ENCODE measurements at regions not wholly inside any gene's neighbourhood (a gene's known extent, or its start where the extent isn't known, plus 50 kb on each side); places are given as distances from the start of the nearest gene placed in this dataset.

- no peak for DNase-seq
These were observed 380.3 kb downstream of the MRPS30 start for GRCh38 chr5:45189042-45189441.

DNA sequence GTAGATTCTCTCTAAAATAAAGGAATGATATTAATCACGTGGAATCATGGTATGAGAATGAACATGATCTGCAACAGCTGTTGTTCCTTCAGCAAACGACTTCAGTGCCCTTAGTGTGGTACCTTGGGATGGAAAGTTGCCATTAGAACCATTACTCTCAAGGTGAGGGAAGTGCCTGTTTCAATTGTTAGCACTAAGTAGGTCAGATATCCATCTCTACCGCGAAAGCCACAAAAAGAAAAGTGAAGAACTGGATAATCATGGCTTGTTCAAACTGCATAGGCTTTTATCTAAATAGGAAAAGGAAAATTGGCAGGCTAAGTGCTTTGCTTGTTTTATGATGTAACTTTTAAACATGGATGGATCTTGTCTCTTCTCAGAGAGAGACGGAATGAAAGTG is 380.7 kb downstream of the MRPS30 start:
- intact Hi-C loops (cut with DNase I; ENCODE audit: low total_unique reads), result no loop called here
- no peak overlapping the region for H3K4me3 ChIP-seq
- H3K27ac ChIP-seq, result no peak overlapping the region
- TF ChIP-seq, protein P1, sequence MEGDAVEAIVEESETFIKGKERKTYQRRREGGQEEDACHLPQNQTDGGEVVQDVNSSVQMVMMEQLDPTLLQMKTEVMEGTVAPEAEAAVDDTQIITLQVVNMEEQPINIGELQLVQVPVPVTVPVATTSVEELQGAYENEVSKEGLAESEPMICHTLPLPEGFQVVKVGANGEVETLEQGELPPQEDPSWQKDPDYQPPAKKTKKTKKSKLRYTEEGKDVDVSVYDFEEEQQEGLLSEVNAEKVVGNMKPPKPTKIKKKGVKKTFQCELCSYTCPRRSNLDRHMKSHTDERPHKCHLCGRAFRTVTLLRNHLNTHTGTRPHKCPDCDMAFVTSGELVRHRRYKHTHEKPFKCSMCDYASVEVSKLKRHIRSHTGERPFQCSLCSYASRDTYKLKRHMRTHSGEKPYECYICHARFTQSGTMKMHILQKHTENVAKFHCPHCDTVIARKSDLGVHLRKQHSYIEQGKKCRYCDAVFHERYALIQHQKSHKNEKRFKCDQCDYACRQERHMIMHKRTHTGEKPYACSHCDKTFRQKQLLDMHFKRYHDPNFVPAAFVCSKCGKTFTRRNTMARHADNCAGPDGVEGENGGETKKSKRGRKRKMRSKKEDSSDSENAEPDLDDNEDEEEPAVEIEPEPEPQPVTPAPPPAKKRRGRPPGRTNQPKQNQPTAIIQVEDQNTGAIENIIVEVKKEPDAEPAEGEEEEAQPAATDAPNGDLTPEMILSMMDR (IDR thresholded peaks at IDR 0.05), result no peak
- no peaks in the 10 kb centered on the region for H3K9me3 ChIP-seq
- no peaks in the 10 kb centered on the region for H3K27me3 ChIP-seq
- H3K36me3 ChIP-seq, result no peaks in the 10 kb centered on the region
- no peak for DNase-seq
- H3K4me1 ChIP-seq, result no peaks in the 10 kb centered on the region

More at GRCh38 chr5:45189042-45189441, 380.3 kb downstream of the MRPS30 start:
- Histone ChIP-seq H3K27ac (no peak overlapping the region), H3K4me1 (no peaks in the 10 kb centered on the region), H3K27me3 (no peaks in the 10 kb centered on the region), H3K4me3 (no peak overlapping the region), H3K36me3 (no peaks in the 10 kb centered on the region), H3K9me3 (no peaks in the 10 kb centered on the region)
- intact Hi-C loops (cut with DNase I; ENCODE audit: low total_unique reads), result no loop called here
- TF ChIP-seq, protein P1 (IDR thresholded peaks at IDR 0.05), result no peak
- no peak for TF ChIP-seq POLR2A (IDR thresholded peaks at IDR 0.05)

- TF ChIP-seq POLR2A (IDR thresholded peaks at IDR 0.05), result no peak
- TF ChIP-seq, protein P1 (IDR thresholded peaks at IDR 0.05), result no peak
- intact Hi-C loops (cut with DNase I; ENCODE audit: low total_unique reads), result no loop called here
- H3K27me3 ChIP-seq, result no peaks in the 10 kb centered on the region
- no peaks in the 10 kb centered on the region for H3K4me1 ChIP-seq
- H3K27ac ChIP-seq, result no peak overlapping the region
- H3K36me3 ChIP-seq, result no peaks in the 10 kb centered on the region
- H3K9me3 ChIP-seq, result no peaks in the 10 kb centered on the region
- no peak overlapping the region for H3K4me3 ChIP-seq
- DNase-seq, result no peak
These were observed 386.3 kb downstream of the MRPS30 start for GRCh38 chr5:45195026-45195425.

Measured in uterus (tissue), 3 donors.